GM12878 (cell line): ENCODE measurements at regions not wholly inside any gene's neighbourhood (a gene's known extent, or its start where the extent isn't known, plus 50 kb on each side); places are given as distances from the start of the nearest gene placed in this dataset.

Experiments used
- ATAC-seq: fragments of 200-7000 bp; cut with Tn5 transposase; 3 replicates; pipeline ENCODE4 v1.9.1; 2020; ENCODE audit warnings: mild to moderate bottlenecking, moderate library complexity
- BruUV-seq: library from RNA; stranded (reverse); fragments of 400-500 nt; replicated peaks from 2 replicates; lab custom pipeline; 2021; lab: Mats Ljungman, UMichigan
- CTCF ChIA-PET: fragments of 300-600 bp; sonication (Branson Sonifier 250); formaldehyde crosslinking; extraction: SDS; loops from one replicate; lab custom pipeline; 2021; ENCODE audit warnings: inconsistent platforms; lab: Yijun Ruan, JAX
- POLR2A ChIA-PET: fragments of 350-600 bp; formaldehyde crosslinking; extraction: SDS; loops from one replicate; lab custom pipeline; 2021; ENCODE audit warnings: inconsistent platforms; lab: Charles Lee
- RAD21 ChIA-PET: fragments of 300-600 bp; sonication (Branson Sonifier 250); formaldehyde crosslinking; loops from one replicate; lab custom pipeline; 2023; ENCODE audit warnings: antibody characterized with exemption; ENCODE audit not compliant: unreplicated experiment; lab: Charles Lee
- SMC1A ChIA-PET: fragments of 300-600 bp; sonication (Branson Sonifier 250); formaldehyde crosslinking; loops from one replicate; lab custom pipeline; 2023; ENCODE audit not compliant: unreplicated experiment, uncharacterized antibody; lab: Charles Lee
- DNase-seq: peaks from one replicate; pipeline ENCODE4 v3.0.0-alpha.2; 2011; ENCODE audit warnings: low read depth, low spot score
- FAIRE-seq: peaks from 3 replicates; lab custom pipeline; 2011; peaks lifted over from hg19 to GRCh38; lab: Jason Lieb, UNC
- H2AFZ ChIP-seq: 2 replicates; pipeline ENCODE4 v1.6.0; 2011; ENCODE audit warnings: low read depth, low read length, control low read depth; ENCODE audit not compliant: control insufficient read depth
- H3K27ac ChIP-seq: 2 replicates; pipeline ENCODE4 v1.5.1; 2011; ENCODE audit warnings: control low read depth; ENCODE audit not compliant: control insufficient read depth, insufficient read depth
- H3K27me3 ChIP-seq, 2 experiments: replicated peaks in 1 of 2; 2 replicates each; pipeline versions ENCODE4 v1.6.0 to v1.6.1; 2011; ENCODE audit warnings: low read length in 1 of 2; ENCODE audit not compliant: control insufficient read depth in 2 of 2, insufficient read depth in 2 of 2
- H3K36me3 ChIP-seq, 2 experiments: 2 replicates each; pipeline ENCODE4 v1.5.1; 2011; ENCODE audit warnings: low read length in 1 of 2; ENCODE audit not compliant: control insufficient read depth in 2 of 2, insufficient read depth in 2 of 2
- H3K4me1 ChIP-seq: 2 replicates; pipeline ENCODE4 v1.6.1; 2011; ENCODE audit warnings: mild to moderate bottlenecking, low read length, moderate library complexity, mixed read lengths; ENCODE audit not compliant: control insufficient read depth, insufficient read depth
- H3K4me2 ChIP-seq: 2 replicates; pipeline ENCODE4 v1.6.0; 2011; ENCODE audit warnings: control low read depth; ENCODE audit not compliant: control insufficient read depth, insufficient read depth
- H3K4me3 ChIP-seq: fragments of 200-600 bp; sonication (generic); 2 replicates; pipeline ENCODE4 v1.5.1; 2016
- H3K79me2 ChIP-seq: 2 replicates; pipeline ENCODE4 v1.6.0; 2011; ENCODE audit warnings: low read length; ENCODE audit not compliant: control insufficient read depth, insufficient read depth
- H3K9ac ChIP-seq: 2 replicates; pipeline ENCODE4 v1.8.0; 2011; ENCODE audit warnings: low read length, control low read depth, mixed read lengths; ENCODE audit not compliant: control insufficient read depth, insufficient read depth
- H3K9me3 ChIP-seq: replicated peaks from 3 replicates; pipeline ENCODE4 v1.5.1; 2011; ENCODE audit warnings: mild to moderate bottlenecking, low read length; ENCODE audit not compliant: control insufficient read depth, insufficient read depth
- H4K20me1 ChIP-seq: 2 replicates; pipeline ENCODE4 v1.6.0; 2011; ENCODE audit not compliant: control insufficient read depth, insufficient read depth
- BRCA1 ChIP-seq: IDR thresholded peaks from 2 replicates; pipeline ENCODE4 v1.6.1; 2011; ENCODE audit warnings: low read depth, low read length, improper control_type of control experiment
- GATAD2B ChIP-seq: fragments of 450-650 bp; conservative IDR thresholded peaks from 2 replicates; pipeline ENCODE4 v1.6.1; 2017; ENCODE audit warnings: low read depth, mild to moderate bottlenecking, moderate library complexity
- HDAC2 ChIP-seq: fragments of 200-600 bp; sonication (generic); IDR thresholded peaks from 2 replicates; pipeline ENCODE4 v1.6.1; 2017
- NBN ChIP-seq: fragments of 450-650 bp; IDR thresholded peaks from 2 replicates; pipeline ENCODE4 v1.6.1; 2016
- NR2C1 ChIP-seq: fragments of 450-650 bp; IDR thresholded peaks from 2 replicates; pipeline ENCODE4 v1.6.1; 2017; ENCODE audit warnings: antibody characterized with exemption, mild to moderate bottlenecking, moderate library complexity
- NRF1 ChIP-seq: conservative IDR thresholded peaks from 2 replicates; pipeline ENCODE4 v1.6.1; 2011; ENCODE audit warnings: mild to moderate bottlenecking, low read depth, low read length, improper control_type of control experiment
- PBX3 ChIP-seq: IDR thresholded peaks from 2 replicates; pipeline ENCODE4 v1.6.1; 2011; ENCODE audit warnings: mild to moderate bottlenecking, low read depth, low read length, moderate library complexity; ENCODE audit not compliant: insufficient replicate concordance
- SMC3 ChIP-seq: IDR thresholded peaks from 2 replicates; pipeline ENCODE4 v1.6.1; 2011; ENCODE audit warnings: low read length, improper control_type of control experiment, borderline replicate concordance
- YY1 ChIP-seq: IDR thresholded peaks from 2 replicates; pipeline ENCODE4 v1.6.1; 2011; ENCODE audit warnings: low read depth, mild to moderate bottlenecking, low read length
- ZNF207 ChIP-seq: fragments of 450-650 bp; IDR thresholded peaks from 2 replicates; pipeline ENCODE4 v1.6.1; 2014; ENCODE audit warnings: antibody characterized with exemption, mild to moderate bottlenecking, borderline replicate concordance
- WGBS: methylation state at CpG from one replicate; pipeline ENCODE4 v1.1.6; 2016; ENCODE audit warnings: low lambda C conversion rate; ENCODE audit not compliant: insufficient replicate concordance, insufficient coverage; ENCODE audit errors: missing lambda C conversion rate; 5-methylcytosine and 5-hydroxymethylcytosine counted together
- in situ Hi-C: fragments of 300-500 bp; cut with MboI; formaldehyde crosslinking; loops from 9 replicates; pipeline ENCODE4 v1.14.3; 2018; ENCODE audit warnings: mixed read lengths
- intact Hi-C: fragments of 100-400 bp; cut with micrococcal nuclease; formaldehyde crosslinking; loops from one replicate; pipeline ENCODE4 v1.14.2; 2022; ENCODE audit not compliant: unreplicated experiment
- TF ChIP-seq, protein P1 (sequence below): fragments of 450-650 bp; IDR thresholded peaks from 2 replicates; pipeline ENCODE4 v1.6.1; 2016; ENCODE audit warnings: mild to moderate bottlenecking

DNA sequence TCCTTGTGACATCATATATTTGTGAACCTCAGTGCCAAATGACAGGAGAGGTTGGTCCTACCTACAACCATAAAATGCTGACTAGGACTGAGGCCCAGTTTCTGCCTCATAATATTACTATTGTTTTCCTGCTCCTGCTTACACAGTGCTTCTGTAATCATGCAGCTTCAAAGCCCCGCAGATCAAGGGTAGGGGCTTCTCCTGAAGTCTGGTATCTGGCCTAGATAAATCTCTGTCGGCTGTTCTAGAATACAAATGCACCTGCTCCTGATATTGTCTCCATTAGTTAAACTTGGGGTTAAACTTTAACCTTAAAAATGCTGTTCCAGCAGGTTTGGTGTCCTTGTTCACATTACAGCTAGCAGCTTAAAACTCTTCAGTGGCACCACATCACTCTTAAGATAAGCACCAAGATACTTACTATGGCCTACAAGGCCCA is 552.4 kb downstream of the TUSC7 start:
- no peak overlapping the region for H3K27ac ChIP-seq
- H3K9me3 ChIP-seq: no peaks in the 10 kb centered on the region
- H4K20me1 ChIP-seq: no peaks in the 10 kb centered on the region
- in situ Hi-C loops (no loop called here), intact Hi-C loops (no loop called here)
- H3K36me3 ChIP-seq: no peaks in the 10 kb centered on the region
- no peak overlapping the region for H2AFZ ChIP-seq
- POLR2A ChIA-PET: no interaction called here
- no peak overlapping the region for H3K4me3 ChIP-seq
- no peaks in the 10 kb centered on the region for H3K79me2 ChIP-seq
- WGBS: 0% methylated on average over 2 of the region's 2 CpGs
- DNase-seq (no peak), ATAC-seq (no peak)
- RAD21 ChIA-PET: no interaction called here
- no TSS peak for BruUV-seq
- SMC1A ChIA-PET: interaction anchor here (0.7 to 1.2 kb wide), 2 partner anchors 10 to 11 kb away, joined by 3 to 4 read pairs; no protein-coding TSS in a partner anchor
- CTCF ChIA-PET: interaction anchor here (1.3 kb wide), 1 partner anchor 19 kb away, joined by 4 read pairs; no protein-coding TSS in a partner anchor
- TF ChIP-seq ZNF207 (no peak), NR2C1 (no peak), YY1 (no peak), NRF1 (no peak), PBX3 (no peak), HDAC2 (no peak), SMC3 (no peak), NBN (no peak), BRCA1 (no peak), GATAD2B (no peak)
- TF ChIP-seq, protein P1, sequence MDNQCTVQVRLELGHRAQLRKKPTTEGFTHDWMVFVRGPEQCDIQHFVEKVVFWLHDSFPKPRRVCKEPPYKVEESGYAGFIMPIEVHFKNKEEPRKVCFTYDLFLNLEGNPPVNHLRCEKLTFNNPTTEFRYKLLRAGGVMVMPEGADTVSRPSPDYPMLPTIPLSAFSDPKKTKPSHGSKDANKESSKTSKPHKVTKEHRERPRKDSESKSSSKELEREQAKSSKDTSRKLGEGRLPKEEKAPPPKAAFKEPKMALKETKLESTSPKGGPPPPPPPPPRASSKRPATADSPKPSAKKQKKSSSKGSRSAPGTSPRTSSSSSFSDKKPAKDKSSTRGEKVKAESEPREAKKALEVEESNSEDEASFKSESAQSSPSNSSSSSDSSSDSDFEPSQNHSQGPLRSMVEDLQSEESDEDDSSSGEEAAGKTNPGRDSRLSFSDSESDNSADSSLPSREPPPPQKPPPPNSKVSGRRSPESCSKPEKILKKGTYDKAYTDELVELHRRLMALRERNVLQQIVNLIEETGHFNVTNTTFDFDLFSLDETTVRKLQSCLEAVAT: no peak
- TF ChIP-seq, all 136 proteins: peak for 0
- FAIRE-seq: no peak
- Histone ChIP-seq H3K27me3 (no peaks in the 10 kb centered on the region), H3K9ac (no peak overlapping the region), H3K4me2 (no peak overlapping the region), H3K4me1 (no peaks in the 10 kb centered on the region)
